Esophagus (tissue), 2 donors: ENCODE measurements at regions not wholly inside any gene's neighbourhood (a gene's known extent, or its start where the extent isn't known, plus 50 kb on each side); places are given as distances from the start of the nearest gene placed in this dataset.
"Not testable (repeated sequence)": the region's sequence is repeated elsewhere in the genome, so short reads cannot be mapped to it uniquely, and the experiment has no call there.

Experiments used
- H3K27ac ChIP-seq, 2 donors: one replicate each; pipeline ENCODE4 v1.5.1; 2013; ENCODE audit warnings: low read depth in 2 of 2, mild to moderate bottlenecking in 2 of 2, inconsistent platforms in 1 of 2, low read length in 1 of 2, moderate library complexity in 1 of 2
- H3K27me3 ChIP-seq, 2 donors: one replicate each; pipeline ENCODE4 v1.6.1; 2013; ENCODE audit warnings: low read length in 2 of 2, control low read depth in 1 of 2, mild to moderate bottlenecking in 1 of 2; ENCODE audit not compliant: insufficient read depth in 2 of 2, control insufficient read depth in 1 of 2
- H3K36me3 ChIP-seq, 2 donors: one replicate each; pipeline ENCODE4 v1.6.1; 2013; ENCODE audit warnings: low read length in 1 of 2; ENCODE audit not compliant: control insufficient read depth in 2 of 2, insufficient read depth in 2 of 2
- H3K4me1 ChIP-seq, 2 donors: one replicate each; pipeline ENCODE4 v1.6.1; 2013; ENCODE audit warnings: low read length in 1 of 2; ENCODE audit not compliant: control insufficient read depth in 2 of 2, insufficient read depth in 2 of 2
- H3K4me3 ChIP-seq, 2 donors: one replicate each; pipeline ENCODE4 v1.5.1; 2013; ENCODE audit warnings: low read length in 2 of 2, mild to moderate bottlenecking in 2 of 2, low read depth in 1 of 2, moderate library complexity in 1 of 2
- H3K9me3 ChIP-seq, 2 donors: one replicate each; pipeline ENCODE4 v1.6.1; 2013; ENCODE audit warnings: mild to moderate bottlenecking in 2 of 2, low read depth in 1 of 2, low read length in 1 of 2, moderate library complexity in 1 of 2; ENCODE audit not compliant: control insufficient read depth in 2 of 2, insufficient read depth in 1 of 2
- whole genome bisulfite sequencing, 2 donors: extraction: QIAGEN DNeasy Blood & Tissue Kit; methylation state at CpG; one replicate each; pipeline ENCODE4 v1.1.7; 2013; 5-methylcytosine and 5-hydroxymethylcytosine counted together
- donor health status: healthy with polysubstance abuse.
- donor health status: Bipolar disorder and iron deficiency.

DNA sequence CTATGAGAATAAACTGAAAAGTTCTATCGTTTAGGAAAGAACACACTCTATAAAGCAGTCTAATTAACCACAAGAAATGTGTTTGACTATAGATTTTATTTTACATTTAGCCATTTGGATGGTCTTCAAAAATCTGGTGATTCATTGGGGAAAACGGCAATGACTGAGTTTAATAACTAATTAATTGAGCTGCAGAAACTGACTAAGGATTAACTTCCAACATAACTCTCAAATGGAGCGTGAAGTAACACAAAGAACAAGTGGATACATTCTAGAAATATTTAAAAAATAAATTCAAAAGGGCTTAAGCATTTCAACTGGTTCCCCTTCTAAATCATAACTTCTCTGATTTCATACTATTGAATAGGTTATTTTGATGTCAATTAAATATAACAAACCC, 1582.4 kb downstream of the PCDH18 start:
- no peaks in the 10 kb centered on the region for H3K27me3 ChIP-seq
- no peaks in the 10 kb centered on the region for H3K4me1 ChIP-seq
- no peak overlapping the region for H3K27ac ChIP-seq
- H3K9me3 ChIP-seq, result peaks cover 0 to 6% of the 10 kb centered on the region in 2 donors
- no peaks in the 10 kb centered on the region for H3K36me3 ChIP-seq
- no peak overlapping the region for H3K4me3 ChIP-seq
- 51 to 56% methylated on average over 3 of the region's 3 CpGs for WGBS, 2 donors

DNA sequence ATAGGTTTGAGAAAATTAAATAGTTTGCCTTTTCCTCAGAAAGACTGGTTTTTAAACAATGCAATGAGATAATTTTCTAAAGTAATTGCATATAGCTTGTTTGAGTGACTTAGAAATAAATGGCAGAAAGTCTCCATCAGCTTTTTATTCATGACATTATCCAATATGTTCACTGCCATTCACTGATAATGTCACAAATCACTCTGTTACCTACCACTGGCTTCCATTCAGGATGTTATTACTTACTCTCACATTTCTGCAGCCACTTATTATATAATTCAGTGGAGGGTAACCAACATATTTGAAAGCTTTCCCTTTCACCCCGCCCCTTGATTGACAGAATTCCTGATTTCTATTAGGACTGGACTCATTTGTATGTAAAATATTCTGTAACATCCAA, 1583.5 kb downstream of the PCDH18 start:
- no peaks in the 10 kb centered on the region for H3K4me1 ChIP-seq
- no peak overlapping the region for H3K27ac ChIP-seq
- H3K4me3 ChIP-seq, result no peak overlapping the region
- peaks cover 0 to 2% of the 10 kb centered on the region in 2 donors for H3K9me3 ChIP-seq
- no peaks in the 10 kb centered on the region for H3K27me3 ChIP-seq
- no peaks in the 10 kb centered on the region for H3K36me3 ChIP-seq
- WGBS, 2 donors, result 50 to 67% methylated on average over 1 of the region's 1 CpG

DNA sequence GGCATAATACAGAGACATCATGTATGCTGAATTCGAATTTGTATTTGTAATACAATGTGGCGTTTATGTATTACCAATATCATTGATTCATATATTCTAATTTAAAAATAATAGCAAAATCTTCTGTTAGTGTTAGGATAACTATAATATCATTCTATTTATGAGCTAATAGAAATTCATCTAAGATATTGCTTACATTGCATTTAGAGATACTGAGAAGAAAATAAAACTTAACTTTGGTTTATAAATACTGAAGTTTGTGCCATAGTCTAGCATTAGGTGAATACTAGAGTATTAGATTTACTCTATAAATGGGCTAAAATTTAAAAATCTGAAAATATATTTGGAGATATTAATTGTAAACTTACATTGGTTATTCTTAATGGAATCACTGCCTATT, 1590.6 kb downstream of the PCDH18 start:
- H3K27me3 ChIP-seq, result no peaks in the 10 kb centered on the region
- no peak overlapping the region for H3K27ac ChIP-seq
- no peak overlapping the region for H3K4me3 ChIP-seq
- H3K4me1 ChIP-seq, result no peaks in the 10 kb centered on the region
- 86 to 89% methylated on average over 2 of the region's 2 CpGs for WGBS, 2 donors
- H3K9me3 ChIP-seq, result no peaks in the 10 kb centered on the region
- H3K36me3 ChIP-seq, result no peaks in the 10 kb centered on the region

DNA sequence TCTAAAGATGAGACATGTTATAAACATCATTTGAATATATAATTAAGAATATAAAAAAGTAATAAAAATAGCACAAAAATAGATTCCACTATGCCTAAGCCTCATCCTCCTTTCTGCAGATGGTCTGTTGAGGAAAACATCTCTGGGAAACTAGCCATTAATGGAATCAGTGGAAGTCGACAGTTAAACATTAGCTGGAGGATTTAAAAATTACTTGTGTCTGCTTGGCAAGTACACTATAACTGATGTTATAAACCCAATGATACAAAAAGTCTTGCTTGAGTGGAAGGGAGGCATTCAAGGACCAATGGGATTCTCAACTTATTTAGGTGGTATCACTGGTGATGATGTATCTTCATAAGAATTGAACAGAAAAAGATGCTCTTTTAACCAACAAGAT, 1598.3 kb downstream of the PCDH18 start:
- no peaks in the 10 kb centered on the region for H3K27me3 ChIP-seq
- H3K4me1 ChIP-seq, result no peaks in the 10 kb centered on the region
- H3K9me3 ChIP-seq, result no peaks in the 10 kb centered on the region
- no peaks in the 10 kb centered on the region for H3K36me3 ChIP-seq
- no peak overlapping the region for H3K4me3 ChIP-seq
- WGBS, 2 donors, result 57 to 68% methylated on average over 1 of the region's 1 CpG
- H3K27ac ChIP-seq, result no peak overlapping the region

DNA sequence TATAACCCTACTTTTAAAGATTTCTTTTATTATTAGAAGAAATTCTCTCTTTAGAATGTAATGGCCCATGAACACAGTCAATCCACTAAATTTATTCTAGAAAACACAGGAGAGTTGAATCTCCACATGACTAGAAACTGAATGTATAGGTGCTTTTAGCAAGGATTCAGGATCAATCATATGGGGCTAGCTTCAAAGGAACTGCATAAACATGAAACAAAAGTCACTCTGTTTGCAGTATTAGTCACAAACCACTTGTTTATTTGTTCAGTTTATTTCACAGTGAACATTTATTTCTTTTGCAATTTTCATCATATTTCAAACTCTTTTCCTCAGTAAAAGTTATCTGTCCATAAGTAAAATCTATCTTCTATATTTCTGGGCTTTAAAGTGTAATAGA, 1604.6 kb downstream of the PCDH18 start:
- Histone ChIP-seq H3K4me3 (no peak overlapping the region), H3K36me3 (no peaks in the 10 kb centered on the region), H3K4me1 (no peaks in the 10 kb centered on the region), H3K9me3 (no peaks in the 10 kb centered on the region), H3K27me3 (no peaks in the 10 kb centered on the region), H3K27ac (no peak overlapping the region)

DNA sequence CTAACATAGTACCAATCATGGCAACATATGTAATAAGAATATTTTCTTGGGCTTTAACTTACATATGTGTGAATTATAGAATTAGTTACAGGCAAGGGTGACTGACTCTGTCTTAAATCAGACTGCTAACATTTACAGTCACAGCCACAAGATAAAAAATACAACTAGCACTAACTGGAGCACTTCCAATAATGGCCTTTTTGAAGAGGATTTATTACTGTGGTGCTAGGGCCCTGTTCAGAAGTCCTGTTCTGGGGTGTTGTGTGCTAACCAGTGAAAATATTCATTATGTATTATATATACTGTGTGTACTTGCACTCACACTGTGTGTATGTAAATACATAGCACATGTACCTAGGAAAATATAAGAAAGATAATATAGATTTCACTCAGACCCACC, 1611.2 kb downstream of the PCDH18 start:
- H3K9me3 ChIP-seq, result no peaks in the 10 kb centered on the region
- H3K4me3 ChIP-seq, result no peak overlapping the region
- no peaks in the 10 kb centered on the region for H3K4me1 ChIP-seq

DNA sequence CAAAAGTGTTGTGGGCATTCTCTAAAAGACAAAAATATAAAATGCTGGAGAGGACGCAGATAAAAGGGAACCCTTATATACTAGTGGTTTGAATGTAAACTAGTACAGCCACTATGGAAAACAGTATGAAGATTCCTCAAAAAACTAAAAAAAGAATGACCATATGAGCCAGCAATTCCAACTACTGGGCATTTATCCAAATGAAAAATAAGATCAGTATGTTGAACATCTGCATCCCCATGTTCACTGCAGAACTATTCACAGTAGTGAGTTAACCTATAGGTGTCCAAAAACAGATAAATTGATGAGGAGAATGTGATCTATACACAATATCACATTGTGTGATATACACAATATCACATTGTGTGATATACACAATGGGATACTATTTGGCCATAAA, 1615.3 kb downstream of the PCDH18 start:
- WGBS, 2 donors, result 60 to 64% methylated on average over 1 of the region's 1 CpG
- Histone ChIP-seq H3K27ac (no peak overlapping the region), H3K27me3 (no peaks in the 10 kb centered on the region), H3K9me3 (no peaks in the 10 kb centered on the region), H3K4me1 (no peaks in the 10 kb centered on the region), H3K36me3 (no peaks in the 10 kb centered on the region), H3K4me3 (no peak overlapping the region)

More for the DNA sequence above, 1611.2 kb downstream of the PCDH18 start:
- no peaks in the 10 kb centered on the region for H3K36me3 ChIP-seq
- H3K27me3 ChIP-seq, result no peaks in the 10 kb centered on the region
- H3K27ac ChIP-seq, result no peak overlapping the region

DNA sequence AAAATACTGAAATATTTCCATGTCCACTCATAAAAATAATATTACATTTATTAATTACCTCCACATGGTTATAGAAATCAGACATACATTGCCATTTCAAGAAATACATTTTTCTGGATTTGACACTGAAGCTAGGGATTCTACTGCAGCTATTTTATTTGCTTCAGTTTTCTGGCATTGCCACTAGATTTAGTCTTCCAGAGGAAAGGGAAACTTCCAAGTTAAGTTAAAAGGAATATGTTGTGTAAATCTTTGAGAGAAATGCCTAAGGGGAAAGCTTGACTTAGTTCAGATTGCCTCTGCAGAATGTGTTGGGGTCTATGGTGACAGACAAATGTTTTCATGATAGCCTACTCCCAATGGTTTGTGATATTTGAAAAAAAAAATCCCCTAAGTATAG, 1631.3 kb downstream of the PCDH18 start:
- no peaks in the 10 kb centered on the region for H3K9me3 ChIP-seq
- H3K27me3 ChIP-seq, result no peaks in the 10 kb centered on the region
- H3K4me3 ChIP-seq, result no peak overlapping the region
- H3K27ac ChIP-seq, result no peak overlapping the region
- H3K4me1 ChIP-seq, result no peaks in the 10 kb centered on the region
- no peaks in the 10 kb centered on the region for H3K36me3 ChIP-seq

DNA sequence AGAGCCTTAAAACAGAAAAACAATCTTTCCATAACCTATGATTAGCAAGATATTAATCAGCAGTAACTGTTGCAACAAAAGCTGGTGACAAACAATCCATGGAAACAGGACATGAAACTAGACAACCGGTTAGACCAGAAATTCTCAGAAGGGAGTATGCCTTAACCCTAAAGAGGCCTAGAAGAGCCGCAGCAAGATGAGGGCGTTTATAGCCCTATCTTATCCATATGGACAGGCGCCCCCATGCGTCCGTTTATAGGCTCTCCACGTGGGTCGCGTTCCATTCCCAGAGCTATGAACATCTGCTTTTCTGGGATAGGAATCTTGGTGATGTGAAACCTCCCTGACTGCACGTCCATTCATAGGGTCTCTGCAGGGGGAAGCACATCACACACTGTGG, 1662.7 kb upstream of the PABPC4L start:
- not testable (repeated sequence) for H3K4me1 ChIP-seq, H3K27ac ChIP-seq, H3K36me3 ChIP-seq, H3K4me3 ChIP-seq, H3K9me3 ChIP-seq, H3K27me3 ChIP-seq
- 26 to 47% methylated on average over 10 of the region's 10 CpGs for WGBS, 2 donors

DNA sequence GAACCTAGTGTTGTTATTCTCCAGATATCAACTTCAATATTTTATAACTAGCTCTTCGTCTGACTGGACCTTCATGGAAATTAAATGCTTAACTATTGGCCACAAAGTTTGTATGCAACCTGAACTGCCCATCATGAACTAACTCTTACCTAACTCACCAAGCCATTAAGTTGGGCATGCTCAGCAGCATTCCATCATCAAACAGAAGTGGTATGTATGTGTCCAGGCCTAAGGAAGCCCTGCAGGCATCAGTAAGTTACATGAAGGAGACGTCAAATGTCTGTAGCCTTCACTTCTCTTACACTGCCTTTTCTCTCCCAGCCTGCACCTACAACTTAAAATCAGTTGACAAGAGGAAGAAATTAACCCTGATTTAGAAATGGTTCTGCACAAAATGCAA, 1639.2 kb upstream of the PABPC4L start:
- no peaks in the 10 kb centered on the region for H3K27me3 ChIP-seq
- 74 to 88% methylated on average over 2 of the region's 2 CpGs for WGBS, 2 donors

More for the DNA sequence above, 1639.2 kb upstream of the PABPC4L start:
- no peak overlapping the region for H3K27ac ChIP-seq
- H3K9me3 ChIP-seq, result no peaks in the 10 kb centered on the region
- H3K4me1 ChIP-seq, result no peaks in the 10 kb centered on the region
- no peaks in the 10 kb centered on the region for H3K36me3 ChIP-seq
- H3K4me3 ChIP-seq, result no peak overlapping the region
